MM.1S (cell line): ENCODE measurements at regions not wholly inside any gene's neighbourhood (a gene's known extent, or its start where the extent isn't known, plus 50 kb on each side); places are given as distances from the start of the nearest gene placed in this dataset.

Experiments used
- DNase-seq: peaks from one replicate; pipeline ENCODE4 v3.0.0-alpha.2; 2015
- H2AFZ ChIP-seq: fragments of 300-600 bp; sonication (generic); 2 replicates; pipeline ENCODE4 v1.6.0; 2016; ENCODE audit warnings: antibody characterized with exemption, low read length
- H3F3A ChIP-seq: fragments of 300-600 bp; sonication (generic); 2 replicates; pipeline ENCODE4 v1.6.1; 2016; ENCODE audit warnings: mild to moderate bottlenecking, antibody characterized with exemption, low read length, moderate library complexity, mixed read lengths; ENCODE audit not compliant: insufficient read depth
- H3K27ac ChIP-seq: fragments of 300-600 bp; sonication (generic); 2 replicates; pipeline ENCODE4 v1.5.1; 2016; ENCODE audit warnings: mild to moderate bottlenecking, low read length
- H3K27me3 ChIP-seq: fragments of 300-600 bp; sonication (generic); replicated peaks from 2 replicates; pipeline ENCODE4 v1.6.0; 2016; ENCODE audit warnings: low read length; ENCODE audit not compliant: insufficient read depth
- H3K36me3 ChIP-seq: fragments of 300-600 bp; sonication (generic); replicated peaks from 2 replicates; pipeline ENCODE4 v1.6.1; 2016; ENCODE audit warnings: mild to moderate bottlenecking, low read length, mixed read lengths; ENCODE audit not compliant: insufficient read depth
- H3K4me1 ChIP-seq: fragments of 300-600 bp; sonication (generic); 2 replicates; pipeline ENCODE4 v1.6.1; 2016; ENCODE audit warnings: low read length, mixed read lengths
- H3K4me2 ChIP-seq: fragments of 300-600 bp; sonication (generic); 2 replicates; pipeline ENCODE4 v1.6.0; 2016; ENCODE audit warnings: low read depth, low read length
- H3K4me3 ChIP-seq: fragments of 300-600 bp; sonication (generic); 2 replicates; pipeline ENCODE4 v1.5.1; 2016; ENCODE audit warnings: low read length, mixed read lengths
- H3K79me2 ChIP-seq: fragments of 300-600 bp; sonication (generic); 2 replicates; pipeline ENCODE4 v1.6.1; 2016; ENCODE audit warnings: mixed run types, low read length, mixed read lengths
- H3K9ac ChIP-seq: fragments of 300-600 bp; sonication (generic); 2 replicates; pipeline ENCODE4 v1.6.1; 2016; ENCODE audit warnings: low read length, mixed read lengths
- H3K9me2 ChIP-seq: fragments of 300-600 bp; sonication (generic); replicated peaks from 2 replicates; pipeline ENCODE4 v1.6.1; 2016; ENCODE audit warnings: mild to moderate bottlenecking, low read length, mixed read lengths; ENCODE audit not compliant: insufficient read depth
- H3K9me3 ChIP-seq: fragments of 300-600 bp; sonication (generic); replicated peaks from 2 replicates; pipeline ENCODE4 v1.6.1; 2016; ENCODE audit warnings: mild to moderate bottlenecking, low read length, mixed read lengths; ENCODE audit not compliant: insufficient read depth
- H4K20me1 ChIP-seq: fragments of 300-600 bp; sonication (generic); 2 replicates; pipeline ENCODE4 v1.6.1; 2016; ENCODE audit warnings: mild to moderate bottlenecking, low read length, moderate library complexity, mixed read lengths; ENCODE audit not compliant: insufficient read depth
- CTCF ChIP-seq: fragments of 300-600 bp; sonication (generic); IDR thresholded peaks from 2 replicates; pipeline ENCODE4 v1.5.1; 2016; ENCODE audit warnings: antibody characterized with exemption, low read length, mixed read lengths
- EZH2 ChIP-seq: fragments of 300-600 bp; sonication (generic); optimal IDR thresholded peaks from 2 replicates; pipeline ENCODE3; 2017; ENCODE audit warnings: low read depth, mild to moderate bottlenecking, antibody characterized with exemption, low read length, mixed read lengths
- EZH2phosphoT487 ChIP-seq: fragments of 300-600 bp; sonication (generic); IDR thresholded peaks from 2 replicates; pipeline ENCODE4 v1.6.1; 2018; ENCODE audit warnings: antibody characterized with exemption, low read length

- Histone ChIP-seq H3K9ac (no peak overlapping the region), H3K27me3 (peaks cover 11% of the 10 kb centered on the region), H3K4me2 (no peak overlapping the region), H3K4me3 (no peak overlapping the region), H2AFZ (no peak overlapping the region), H3K9me2 (no peaks in the 10 kb centered on the region), H3K79me2 (no peaks in the 10 kb centered on the region), H3K4me1 (no peaks in the 10 kb centered on the region), H4K20me1 (no peaks in the 10 kb centered on the region), H3K36me3 (no peaks in the 10 kb centered on the region), H3K27ac (no peak overlapping the region), H3K9me3 (no peaks in the 10 kb centered on the region), H3F3A (no peaks in the 10 kb centered on the region)
- TF ChIP-seq EZH2, result no peak
- no peak for TF ChIP-seq CTCF
- TF ChIP-seq EZH2phosphoT487, result no peak
- no peak for DNase-seq
These were observed 94.2 kb upstream of the MVB12B start for GRCh38 chr9:126232461-126232860.

GRCh38 chr9:126233175-126233574, 93.5 kb upstream of the MVB12B start:
- no peak overlapping the region for H3K9ac ChIP-seq

GRCh38 chr9:126233913-126234525, 92.6 kb upstream of the MVB12B start:
- H3K9me2 ChIP-seq, result no peaks in the 10 kb centered on the region
- no peaks in the 10 kb centered on the region for H3K4me1 ChIP-seq
- no peaks in the 10 kb centered on the region for H3F3A ChIP-seq
- H3K4me2 ChIP-seq, result no peak overlapping the region
- no peaks in the 10 kb centered on the region for H3K36me3 ChIP-seq
- no peaks in the 10 kb centered on the region for H3K9me3 ChIP-seq
- DNase-seq, result no peak
- no peak for TF ChIP-seq EZH2
- TF ChIP-seq CTCF, result no peak
- TF ChIP-seq EZH2phosphoT487, result no peak
- no peak overlapping the region for H2AFZ ChIP-seq
- peaks cover 10% of the 10 kb centered on the region; the same call in 1 of the 2 replicates for H3K27me3 ChIP-seq
- H3K27ac ChIP-seq, result no peak overlapping the region
- H4K20me1 ChIP-seq, result no peaks in the 10 kb centered on the region
- H3K4me3 ChIP-seq, result no peak overlapping the region
- no peaks in the 10 kb centered on the region for H3K79me2 ChIP-seq
- H3K9ac ChIP-seq, result no peak overlapping the region

More at GRCh38 chr9:126233175-126233574, 93.5 kb upstream of the MVB12B start:
- no peak for TF ChIP-seq CTCF
- no peak for TF ChIP-seq EZH2
- no peak for TF ChIP-seq EZH2phosphoT487
- H3K9me3 ChIP-seq, result no peaks in the 10 kb centered on the region
- no peak for DNase-seq
- no peaks in the 10 kb centered on the region for H3K4me1 ChIP-seq
- no peaks in the 10 kb centered on the region for H4K20me1 ChIP-seq
- no peaks in the 10 kb centered on the region for H3K9me2 ChIP-seq
- no peak overlapping the region for H3K27ac ChIP-seq
- no peak overlapping the region for H2AFZ ChIP-seq
- H3K36me3 ChIP-seq, result no peaks in the 10 kb centered on the region
- no peaks in the 10 kb centered on the region for H3F3A ChIP-seq
- H3K27me3 ChIP-seq, result peaks cover 10% of the 10 kb centered on the region
- H3K79me2 ChIP-seq, result no peaks in the 10 kb centered on the region
- no peak overlapping the region for H3K4me3 ChIP-seq
- H3K4me2 ChIP-seq, result no peak overlapping the region
